ENCODE measurements at regions not wholly inside any gene's neighbourhood (a gene's known extent, or its start where the extent isn't known, plus 50 kb on each side); places are given as distances from the start of the nearest gene placed in this dataset.

DNA sequence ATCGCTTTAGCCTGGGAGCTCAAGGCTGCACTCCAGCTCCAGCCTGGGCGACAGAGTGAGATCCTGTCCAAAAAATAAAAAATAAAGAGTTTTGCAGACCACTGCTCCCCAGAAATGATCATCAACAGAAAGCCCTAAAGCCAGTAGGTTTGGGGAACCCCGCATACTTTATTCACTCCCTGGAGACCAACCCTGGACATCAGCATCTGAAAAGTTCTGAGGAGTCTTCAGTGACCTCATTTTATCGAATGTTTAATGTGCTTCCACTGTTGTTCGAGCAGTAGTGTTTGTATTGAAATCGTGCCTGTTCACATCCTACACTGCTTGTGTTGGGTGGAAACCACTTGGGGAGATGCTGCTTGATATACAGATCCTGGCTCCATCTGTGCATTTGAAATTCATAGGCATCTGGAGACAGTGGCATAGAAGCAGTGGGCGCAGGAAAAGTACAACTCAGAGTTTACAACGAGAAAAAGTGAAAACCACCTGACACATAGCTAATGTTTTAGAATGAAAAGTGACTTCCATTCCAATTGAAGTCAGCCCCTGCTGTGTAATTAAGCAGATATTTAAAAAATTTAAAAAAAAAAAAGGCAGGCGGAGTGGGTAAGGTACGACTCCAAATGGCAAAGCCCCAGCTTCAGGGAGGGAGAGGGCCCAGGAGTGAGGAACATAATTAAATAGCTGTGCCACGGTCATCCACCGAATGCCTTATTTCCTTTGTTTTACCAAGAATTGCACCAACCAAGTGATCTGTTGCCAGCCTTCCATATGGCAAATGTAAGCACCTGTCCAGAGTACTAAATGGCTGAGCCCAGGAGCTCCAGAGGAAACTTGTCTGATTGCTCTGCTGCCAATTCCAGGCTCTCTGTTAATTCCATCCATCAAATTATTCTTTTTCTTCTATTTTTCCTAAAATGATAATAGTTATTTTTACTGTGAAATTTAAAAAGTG lies 100.4 kb upstream of the NAA20 start (continued):
- TF ChIP-seq, protein P1, sequence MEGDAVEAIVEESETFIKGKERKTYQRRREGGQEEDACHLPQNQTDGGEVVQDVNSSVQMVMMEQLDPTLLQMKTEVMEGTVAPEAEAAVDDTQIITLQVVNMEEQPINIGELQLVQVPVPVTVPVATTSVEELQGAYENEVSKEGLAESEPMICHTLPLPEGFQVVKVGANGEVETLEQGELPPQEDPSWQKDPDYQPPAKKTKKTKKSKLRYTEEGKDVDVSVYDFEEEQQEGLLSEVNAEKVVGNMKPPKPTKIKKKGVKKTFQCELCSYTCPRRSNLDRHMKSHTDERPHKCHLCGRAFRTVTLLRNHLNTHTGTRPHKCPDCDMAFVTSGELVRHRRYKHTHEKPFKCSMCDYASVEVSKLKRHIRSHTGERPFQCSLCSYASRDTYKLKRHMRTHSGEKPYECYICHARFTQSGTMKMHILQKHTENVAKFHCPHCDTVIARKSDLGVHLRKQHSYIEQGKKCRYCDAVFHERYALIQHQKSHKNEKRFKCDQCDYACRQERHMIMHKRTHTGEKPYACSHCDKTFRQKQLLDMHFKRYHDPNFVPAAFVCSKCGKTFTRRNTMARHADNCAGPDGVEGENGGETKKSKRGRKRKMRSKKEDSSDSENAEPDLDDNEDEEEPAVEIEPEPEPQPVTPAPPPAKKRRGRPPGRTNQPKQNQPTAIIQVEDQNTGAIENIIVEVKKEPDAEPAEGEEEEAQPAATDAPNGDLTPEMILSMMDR (conservative IDR thresholded peaks at IDR 0.05; ENCODE audit: low read depth in 2 of 2) = no peak

DNA sequence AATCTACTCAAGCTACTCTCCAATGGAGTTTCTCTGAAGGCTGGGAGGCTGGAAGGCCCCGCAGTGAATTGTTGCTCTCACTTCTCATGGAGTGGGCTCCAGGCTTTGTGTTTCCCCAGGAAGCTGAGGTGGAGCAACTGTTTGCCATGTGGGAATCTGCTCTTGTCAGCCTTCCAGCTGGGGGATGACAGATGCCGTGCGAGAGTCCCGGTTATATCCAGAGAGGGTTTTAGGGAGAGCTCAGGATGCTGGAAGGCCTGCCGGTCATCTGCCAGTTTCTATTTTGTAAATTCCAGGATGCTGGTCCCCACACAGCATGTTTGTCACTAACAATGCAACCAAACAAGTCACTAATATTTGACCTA lies 98.2 kb upstream of the NAA20 start:
- no peaks in the 10 kb centered on the region for H3K9me3 Mint-ChIP-seq
- Histone ChIP-seq H3K4me3 (no peak overlapping the region), H4K20me1 (replicated peaks; ENCODE audit: insufficient read depth) (no peaks in the 10 kb centered on the region), H3F3A (replicated peaks; ENCODE audit: low read depth) (no peaks in the 10 kb centered on the region), H3K36me3 (ENCODE audit: insufficient read depth) (no peaks in the 10 kb centered on the region), H3K27ac (ENCODE audit: low read depth) (no peak overlapping the region), H2AFZ (no peak overlapping the region), H3K27me3 (ENCODE audit: insufficient read depth) (no peaks in the 10 kb centered on the region), H3K9me2 (ENCODE audit: insufficient read depth) (no peaks in the 10 kb centered on the region), H3K4me1 (ENCODE audit: insufficient read depth) (peaks cover 7% of the 10 kb centered on the region), H3K4me2 (no peak overlapping the region), H3K79me2 (replicated peaks; ENCODE audit: insufficient read depth) (no peaks in the 10 kb centered on the region)
- ATAC-seq = no peak
- H3K36me3 Mint-ChIP-seq (ENCODE audit: low read depth) = no peaks in the 10 kb centered on the region
- no peak overlapping the region for H3K27ac Mint-ChIP-seq
- H3K27me3 Mint-ChIP-seq (ENCODE audit: insufficient read depth, low read depth, poor library complexity) = no peaks in the 10 kb centered on the region
- H3K4me1 Mint-ChIP-seq = peaks cover 19% of the 10 kb centered on the region
- no peak overlapping the region for H3K4me3 Mint-ChIP-seq
- no peak for DNase-seq (ENCODE audit: low spot score)
- TF ChIP-seq, protein P1 (conservative IDR thresholded peaks at IDR 0.05; ENCODE audit: low read depth in 2 of 2) = no peak
- TF ChIP-seq ZNF331 (CRISPR knock-in tag; IDR thresholded peaks at IDR 0.05; ENCODE audit: low read depth) = no peak
- TF ChIP-seq EZH2phosphoT487 (IDR thresholded peaks at IDR 0.05; ENCODE audit: unreplicated experiment) = no peak
- TF ChIP-seq POLR2AphosphoS5 (IDR thresholded peaks at IDR 0.05; ENCODE audit: low read depth) = no peak
- no peak for TF ChIP-seq JUNB (IDR thresholded peaks at IDR 0.05; ENCODE audit: unreplicated experiment)
- no peak for TF ChIP-seq CREB1 (CRISPR knock-in tag; IDR thresholded peaks at IDR 0.05; ENCODE audit: low read depth)
- TF ChIP-seq, protein P2, sequence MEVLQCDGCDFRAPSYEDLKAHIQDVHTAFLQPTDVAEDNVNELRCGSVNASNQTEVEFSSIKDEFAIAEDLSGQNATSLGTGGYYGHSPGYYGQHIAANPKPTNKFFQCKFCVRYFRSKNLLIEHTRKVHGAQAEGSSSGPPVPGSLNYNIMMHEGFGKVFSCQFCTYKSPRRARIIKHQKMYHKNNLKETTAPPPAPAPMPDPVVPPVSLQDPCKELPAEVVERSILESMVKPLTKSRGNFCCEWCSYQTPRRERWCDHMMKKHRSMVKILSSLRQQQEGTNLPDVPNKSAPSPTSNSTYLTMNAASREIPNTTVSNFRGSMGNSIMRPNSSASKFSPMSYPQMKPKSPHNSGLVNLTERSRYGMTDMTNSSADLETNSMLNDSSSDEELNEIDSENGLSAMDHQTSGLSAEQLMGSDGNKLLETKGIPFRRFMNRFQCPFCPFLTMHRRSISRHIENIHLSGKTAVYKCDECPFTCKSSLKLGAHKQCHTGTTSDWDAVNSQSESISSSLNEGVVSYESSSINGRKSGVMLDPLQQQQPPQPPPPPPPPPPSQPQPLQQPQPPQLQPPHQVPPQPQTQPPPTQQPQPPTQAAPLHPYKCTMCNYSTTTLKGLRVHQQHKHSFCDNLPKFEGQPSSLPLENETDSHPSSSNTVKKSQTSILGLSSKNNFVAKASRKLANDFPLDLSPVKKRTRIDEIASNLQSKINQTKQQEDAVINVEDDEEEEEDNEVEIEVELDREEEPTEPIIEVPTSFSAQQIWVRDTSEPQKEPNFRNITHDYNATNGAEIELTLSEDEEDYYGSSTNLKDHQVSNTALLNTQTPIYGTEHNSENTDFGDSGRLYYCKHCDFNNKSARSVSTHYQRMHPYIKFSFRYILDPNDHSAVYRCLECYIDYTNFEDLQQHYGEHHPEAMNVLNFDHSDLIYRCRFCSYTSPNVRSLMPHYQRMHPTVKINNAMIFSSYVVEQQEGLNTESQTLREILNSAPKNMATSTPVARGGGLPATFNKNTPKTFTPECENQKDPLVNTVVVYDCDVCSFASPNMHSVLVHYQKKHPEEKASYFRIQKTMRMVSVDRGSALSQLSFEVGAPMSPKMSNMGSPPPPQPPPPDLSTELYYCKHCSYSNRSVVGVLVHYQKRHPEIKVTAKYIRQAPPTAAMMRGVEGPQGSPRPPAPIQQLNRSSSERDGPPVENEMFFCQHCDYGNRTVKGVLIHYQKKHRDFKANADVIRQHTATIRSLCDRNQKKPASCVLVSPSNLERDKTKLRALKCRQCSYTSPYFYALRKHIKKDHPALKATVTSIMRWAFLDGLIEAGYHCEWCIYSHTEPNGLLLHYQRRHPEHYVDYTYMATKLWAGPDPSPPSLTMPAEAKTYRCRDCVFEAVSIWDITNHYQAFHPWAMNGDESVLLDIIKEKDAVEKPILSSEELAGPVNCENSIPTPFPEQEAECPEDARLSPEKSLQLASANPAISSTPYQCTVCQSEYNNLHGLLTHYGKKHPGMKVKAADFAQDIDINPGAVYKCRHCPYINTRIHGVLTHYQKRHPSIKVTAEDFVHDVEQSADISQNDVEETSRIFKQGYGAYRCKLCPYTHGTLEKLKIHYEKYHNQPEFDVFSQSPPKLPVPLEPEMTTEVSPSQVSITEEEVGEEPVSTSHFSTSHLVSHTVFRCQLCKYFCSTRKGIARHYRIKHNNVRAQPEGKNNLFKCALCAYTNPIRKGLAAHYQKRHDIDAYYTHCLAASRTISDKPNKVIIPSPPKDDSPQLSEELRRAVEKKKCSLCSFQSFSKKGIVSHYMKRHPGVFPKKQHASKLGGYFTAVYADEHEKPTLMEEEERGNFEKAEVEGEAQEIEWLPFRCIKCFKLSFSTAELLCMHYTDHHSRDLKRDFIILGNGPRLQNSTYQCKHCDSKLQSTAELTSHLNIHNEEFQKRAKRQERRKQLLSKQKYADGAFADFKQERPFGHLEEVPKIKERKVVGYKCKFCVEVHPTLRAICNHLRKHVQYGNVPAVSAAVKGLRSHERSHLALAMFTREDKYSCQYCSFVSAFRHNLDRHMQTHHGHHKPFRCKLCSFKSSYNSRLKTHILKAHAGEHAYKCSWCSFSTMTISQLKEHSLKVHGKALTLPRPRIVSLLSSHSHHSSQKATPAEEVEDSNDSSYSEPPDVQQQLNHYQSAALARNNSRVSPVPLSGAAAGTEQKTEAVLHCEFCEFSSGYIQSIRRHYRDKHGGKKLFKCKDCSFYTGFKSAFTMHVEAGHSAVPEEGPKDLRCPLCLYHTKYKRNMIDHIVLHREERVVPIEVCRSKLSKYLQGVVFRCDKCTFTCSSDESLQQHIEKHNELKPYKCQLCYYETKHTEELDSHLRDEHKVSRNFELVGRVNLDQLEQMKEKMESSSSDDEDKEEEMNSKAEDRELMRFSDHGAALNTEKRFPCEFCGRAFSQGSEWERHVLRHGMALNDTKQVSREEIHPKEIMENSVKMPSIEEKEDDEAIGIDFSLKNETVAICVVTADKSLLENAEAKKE (CRISPR knock-in tag; IDR thresholded peaks at IDR 0.05) = no peak
- TF ChIP-seq, protein P3, sequence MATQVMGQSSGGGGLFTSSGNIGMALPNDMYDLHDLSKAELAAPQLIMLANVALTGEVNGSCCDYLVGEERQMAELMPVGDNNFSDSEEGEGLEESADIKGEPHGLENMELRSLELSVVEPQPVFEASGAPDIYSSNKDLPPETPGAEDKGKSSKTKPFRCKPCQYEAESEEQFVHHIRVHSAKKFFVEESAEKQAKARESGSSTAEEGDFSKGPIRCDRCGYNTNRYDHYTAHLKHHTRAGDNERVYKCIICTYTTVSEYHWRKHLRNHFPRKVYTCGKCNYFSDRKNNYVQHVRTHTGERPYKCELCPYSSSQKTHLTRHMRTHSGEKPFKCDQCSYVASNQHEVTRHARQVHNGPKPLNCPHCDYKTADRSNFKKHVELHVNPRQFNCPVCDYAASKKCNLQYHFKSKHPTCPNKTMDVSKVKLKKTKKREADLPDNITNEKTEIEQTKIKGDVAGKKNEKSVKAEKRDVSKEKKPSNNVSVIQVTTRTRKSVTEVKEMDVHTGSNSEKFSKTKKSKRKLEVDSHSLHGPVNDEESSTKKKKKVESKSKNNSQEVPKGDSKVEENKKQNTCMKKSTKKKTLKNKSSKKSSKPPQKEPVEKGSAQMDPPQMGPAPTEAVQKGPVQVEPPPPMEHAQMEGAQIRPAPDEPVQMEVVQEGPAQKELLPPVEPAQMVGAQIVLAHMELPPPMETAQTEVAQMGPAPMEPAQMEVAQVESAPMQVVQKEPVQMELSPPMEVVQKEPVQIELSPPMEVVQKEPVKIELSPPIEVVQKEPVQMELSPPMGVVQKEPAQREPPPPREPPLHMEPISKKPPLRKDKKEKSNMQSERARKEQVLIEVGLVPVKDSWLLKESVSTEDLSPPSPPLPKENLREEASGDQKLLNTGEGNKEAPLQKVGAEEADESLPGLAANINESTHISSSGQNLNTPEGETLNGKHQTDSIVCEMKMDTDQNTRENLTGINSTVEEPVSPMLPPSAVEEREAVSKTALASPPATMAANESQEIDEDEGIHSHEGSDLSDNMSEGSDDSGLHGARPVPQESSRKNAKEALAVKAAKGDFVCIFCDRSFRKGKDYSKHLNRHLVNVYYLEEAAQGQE (IDR thresholded peaks at IDR 0.05; ENCODE audit: unreplicated experiment) = no peak
- no peak for TF ChIP-seq EZH2 (IDR thresholded peaks at IDR 0.05; ENCODE audit: low read depth, unreplicated experiment)
- no peak for TF ChIP-seq ZNF114 (CRISPR knock-in tag; IDR thresholded peaks at IDR 0.05)

Measured in GM23338 (cell line).